K562 (cell line): ENCODE measurements at regions not wholly inside any gene's neighbourhood (a gene's known extent, or its start where the extent isn't known, plus 50 kb on each side); places are given as distances from the start of the nearest gene placed in this dataset.

Experiments used
- ATAC-seq: fragments of 200-7000 bp; cut with Tn5 transposase; 3 replicates; pipeline ENCODE4 v1.9.1; 2020; ENCODE audit warnings: moderate library complexity
- BruUV-seq: library from RNA; stranded (reverse); fragments of 400-500 nt; replicated peaks from 2 replicates; lab custom pipeline; 2021; lab: Mats Ljungman, UMichigan
- CTCF ChIA-PET: fragments of 300-600 bp; formaldehyde crosslinking; extraction: SDS; loops from one replicate; lab custom pipeline; 2021; ENCODE audit warnings: low intra/inter-chr PET ratio; lab: Yijun Ruan, JAX
- POLR2A ChIA-PET: fragments of 300-600, 350-650 bp; sonication (Branson Sonifier 250); formaldehyde crosslinking; extraction: SDS; loops from one replicate; lab custom pipeline; 2021; ENCODE audit warnings: antibody characterized with exemption, inconsistent platforms; lab: Yijun Ruan, JAX
- DNase-seq, 4 experiments: peaks; one replicate each; pipeline versions ENCODE4 v3.0.0 to v3.0.0-alpha.2; 2011 to 2018; ENCODE audit warnings: low spot score in 3 of 4, mixed read lengths in 3 of 4; ENCODE audit errors: extremely low read depth in 1 of 4
- FAIRE-seq: peaks from 2 replicates; lab custom pipeline; 2011; peaks lifted over from hg19 to GRCh38; lab: Jason Lieb, UNC
- H2AFZ ChIP-seq: 2 replicates; pipeline ENCODE4 v1.6.0; 2011; ENCODE audit warnings: low read depth, low read length, control low read depth, inconsistent platforms
- H3K27ac ChIP-seq: fragments of 200-600 bp; 3 replicates; pipeline ENCODE4 v1.8.0; 2011; ENCODE audit warnings: low read depth, mild to moderate bottlenecking, control low read depth, inconsistent platforms, low read length, moderate library complexity, mixed read lengths; ENCODE audit errors: extremely low read depth
- H3K27me3 ChIP-seq, 2 experiments: fragments of 300-600 bp in 1 of 2; 2 replicates in 1 of 2; 3 replicates in 1 of 2; pipeline versions ENCODE4 v1.6.0 to v1.8.0; 2011; ENCODE audit warnings: inconsistent platforms in 2 of 2, low read length in 2 of 2, mild to moderate bottlenecking in 1 of 2, mixed read lengths in 1 of 2, moderate library complexity in 1 of 2; ENCODE audit not compliant: control insufficient read depth in 2 of 2, insufficient read depth in 2 of 2
- H3K36me3 ChIP-seq: fragments of 300-600 bp; 3 replicates; pipeline ENCODE4 v1.8.0; 2011; ENCODE audit warnings: mild to moderate bottlenecking, low read length, inconsistent platforms; ENCODE audit not compliant: control insufficient read depth, insufficient read depth
- H3K4me1 ChIP-seq, 2 experiments: fragments of 200-600 bp in 1 of 2; replicated peaks in 1 of 2; 2 replicates in 1 of 2; 3 replicates in 1 of 2; pipeline versions ENCODE4 v1.5.1 to v1.8.0; 2011; ENCODE audit warnings: inconsistent platforms in 2 of 2, low read length in 2 of 2, mild to moderate bottlenecking in 1 of 2, mixed read lengths in 1 of 2, moderate library complexity in 1 of 2; ENCODE audit not compliant: control insufficient read depth in 2 of 2, insufficient read depth in 2 of 2
- H3K4me2 ChIP-seq: 2 replicates; pipeline ENCODE4 v1.6.1; 2011; ENCODE audit warnings: low read length, control low read depth, inconsistent platforms, mixed read lengths; ENCODE audit not compliant: insufficient read depth
- H3K4me3 ChIP-seq: fragments of 200-600 bp; sonication (generic), shearing (Covaris generic); 2 replicates; pipeline ENCODE4 v1.5.1; 2016; ENCODE audit warnings: control low read depth, inconsistent platforms
- H3K79me2 ChIP-seq: fragments of 200-600 bp; 3 replicates; pipeline ENCODE4 v1.8.0; 2011; ENCODE audit warnings: low read length, inconsistent platforms; ENCODE audit not compliant: control insufficient read depth, insufficient read depth
- H3K9ac ChIP-seq, 2 experiments: 2 replicates each; pipeline versions ENCODE4 v1.6.0 to v1.6.1; 2011; ENCODE audit warnings: low read depth in 2 of 2, low read length in 2 of 2, control low read depth in 1 of 2, inconsistent platforms in 1 of 2, mild to moderate bottlenecking in 1 of 2, mixed read lengths in 1 of 2; ENCODE audit not compliant: insufficient read depth in 1 of 2
- H3K9me1 ChIP-seq: one replicate; pipeline ENCODE4 v1.6.0; 2011; ENCODE audit warnings: inconsistent platforms, mild to moderate bottlenecking, low read length, moderate library complexity; ENCODE audit not compliant: control insufficient read depth, insufficient read depth
- H3K9me3 ChIP-seq: replicated peaks from 2 replicates; pipeline ENCODE4 v1.5.1; 2011; ENCODE audit warnings: low read depth, low read length, inconsistent platforms; ENCODE audit not compliant: control insufficient read depth, insufficient read depth
- H4K20me1 ChIP-seq: replicated peaks from 2 replicates; pipeline ENCODE4 v1.6.1; 2011; ENCODE audit warnings: low read length, inconsistent platforms, mixed read lengths; ENCODE audit not compliant: control insufficient read depth, insufficient read depth
- CAMTA2 ChIP-seq: fragments of 250-450 bp; sonication (Bioruptor Pico); conservative IDR thresholded peaks from 2 replicates; pipeline ENCODE4 v1.5.1; 2022
- CBX5 ChIP-seq: IDR thresholded peaks from 2 replicates; pipeline ENCODE4 v1.6.1; 2014; ENCODE audit warnings: low read depth, borderline replicate concordance
- LARP7 ChIP-seq: fragments of 450-650 bp; IDR thresholded peaks from 2 replicates; pipeline ENCODE4 v1.6.1; 2016
- MAFK ChIP-seq: IDR thresholded peaks from 2 replicates; pipeline ENCODE4 v1.6.1; 2011; ENCODE audit warnings: low read length, improper control_type of control experiment
- NR1H2 ChIP-seq: sonication (generic); formaldehyde crosslinking; IDR thresholded peaks from 2 replicates; pipeline ENCODE4 v1.4.0; 2020; ENCODE audit warnings: mild to moderate bottlenecking, missing genetic modification reagents
- PML ChIP-seq: IDR thresholded peaks from 2 replicates; pipeline ENCODE4 v1.6.1; 2012; ENCODE audit warnings: low read length, inconsistent platforms
- SIN3A ChIP-seq, 2 experiments: fragments of 150-350 bp in 1 of 2; IDR thresholded peaks; 2 replicates each; pipeline ENCODE4 v1.6.1; 2011 to 2016; ENCODE audit warnings: borderline replicate concordance in 2 of 2, low read depth in 2 of 2, low read length in 2 of 2, mild to moderate bottlenecking in 2 of 2, moderate library complexity in 2 of 2; ENCODE audit not compliant: control insufficient read depth in 1 of 2
- THRAP3 ChIP-seq: fragments of 450-650 bp; IDR thresholded peaks from 2 replicates; pipeline ENCODE4 v1.6.1; 2016; ENCODE audit warnings: mild to moderate bottlenecking, inconsistent platforms, borderline replicate concordance
- ZNF311 ChIP-seq: fragments of 250-450 bp; sonication (Bioruptor Pico); IDR thresholded peaks from 2 replicates; pipeline ENCODE4 v1.4.0; 2020; ENCODE audit warnings: mild to moderate bottlenecking, moderate library complexity
- WGBS: fragments of 100-300 bp; shearing (Covaris generic); methylation state at CpG from one replicate; pipeline ENCODE4 v1.1.6; 2016; ENCODE audit warnings: low coverage, mixed read lengths; ENCODE audit not compliant: insufficient coverage; ENCODE audit errors: missing lambda C conversion rate; 5-methylcytosine and 5-hydroxymethylcytosine counted together
- in situ Hi-C: fragments of 300-500 bp; cut with MboI; formaldehyde crosslinking; loops from 4 replicates; pipeline ENCODE4 v1.15.0; 2018; ENCODE audit warnings: inconsistent platforms, mixed read lengths
- intact Hi-C: fragments of 100-400 bp; cut with micrococcal nuclease; formaldehyde crosslinking; loops from 2 replicates; pipeline ENCODE4 v1.14.2; 2022
- TF ChIP-seq, protein P1 (sequence below): IDR thresholded peaks from 3 replicates; pipeline ENCODE4 v1.6.1; 2011; ENCODE audit warnings: borderline replicate concordance, mild to moderate bottlenecking, moderate library complexity; ENCODE audit not compliant: insufficient read length; ENCODE audit errors: extremely low read depth
- TF ChIP-seq, protein P2 (sequence below): sonication (generic); formaldehyde crosslinking; IDR thresholded peaks from 2 replicates; pipeline ENCODE4 v1.8.0; 2022; ENCODE audit warnings: missing genetic modification reagents, mild to moderate bottlenecking, moderate library complexity, borderline replicate concordance
- TF ChIP-seq, protein P3 (sequence below): sonication (generic); formaldehyde crosslinking; IDR thresholded peaks from 2 replicates; pipeline ENCODE4 v1.9.0; 2022; ENCODE audit warnings: mild to moderate bottlenecking, missing genetic modification reagents
- TF ChIP-seq, protein P4 (sequence below): fragments of 250-450 bp; sonication (Bioruptor Pico); IDR thresholded peaks from 2 replicates; pipeline ENCODE4 v1.4.0; 2020; ENCODE audit warnings: mild to moderate bottlenecking, moderate library complexity, borderline replicate concordance
- TF ChIP-seq, protein P5 (sequence below): sonication (generic); formaldehyde crosslinking; IDR thresholded peaks from 2 replicates; pipeline ENCODE4 v1.8.0; 2022; ENCODE audit warnings: mild to moderate bottlenecking, low read depth, missing genetic modification reagents

- FAIRE-seq (no peak), DNase-seq (no peak), ATAC-seq (no peak)
- intact Hi-C loops (no loop called here), in situ Hi-C loops (no loop called here)
- TF ChIP-seq, protein P1, sequence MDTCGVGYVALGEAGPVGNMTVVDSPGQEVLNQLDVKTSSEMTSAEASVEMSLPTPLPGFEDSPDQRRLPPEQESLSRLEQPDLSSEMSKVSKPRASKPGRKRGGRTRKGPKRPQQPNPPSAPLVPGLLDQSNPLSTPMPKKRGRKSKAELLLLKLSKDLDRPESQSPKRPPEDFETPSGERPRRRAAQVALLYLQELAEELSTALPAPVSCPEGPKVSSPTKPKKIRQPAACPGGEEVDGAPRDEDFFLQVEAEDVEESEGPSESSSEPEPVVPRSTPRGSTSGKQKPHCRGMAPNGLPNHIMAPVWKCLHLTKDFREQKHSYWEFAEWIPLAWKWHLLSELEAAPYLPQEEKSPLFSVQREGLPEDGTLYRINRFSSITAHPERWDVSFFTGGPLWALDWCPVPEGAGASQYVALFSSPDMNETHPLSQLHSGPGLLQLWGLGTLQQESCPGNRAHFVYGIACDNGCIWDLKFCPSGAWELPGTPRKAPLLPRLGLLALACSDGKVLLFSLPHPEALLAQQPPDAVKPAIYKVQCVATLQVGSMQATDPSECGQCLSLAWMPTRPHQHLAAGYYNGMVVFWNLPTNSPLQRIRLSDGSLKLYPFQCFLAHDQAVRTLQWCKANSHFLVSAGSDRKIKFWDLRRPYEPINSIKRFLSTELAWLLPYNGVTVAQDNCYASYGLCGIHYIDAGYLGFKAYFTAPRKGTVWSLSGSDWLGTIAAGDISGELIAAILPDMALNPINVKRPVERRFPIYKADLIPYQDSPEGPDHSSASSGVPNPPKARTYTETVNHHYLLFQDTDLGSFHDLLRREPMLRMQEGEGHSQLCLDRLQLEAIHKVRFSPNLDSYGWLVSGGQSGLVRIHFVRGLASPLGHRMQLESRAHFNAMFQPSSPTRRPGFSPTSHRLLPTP, result no peak
- TF ChIP-seq SIN3A (IDR thresholded peaks at IDR 0.05; ENCODE audit: borderline replicate concordance in 2 of 2, control insufficient read depth in 1 of 2, low read depth in 2 of 2, low read length in 2 of 2) (no peak), CAMTA2 (CRISPR knock-in tag) (no peak), PML (no peak), CBX5 (no peak), MAFK (no peak), THRAP3 (no peak), NR1H2 (no peak), LARP7 (no peak), ZNF311 (CRISPR knock-in tag) (no peak)
- TF ChIP-seq, protein P2, sequence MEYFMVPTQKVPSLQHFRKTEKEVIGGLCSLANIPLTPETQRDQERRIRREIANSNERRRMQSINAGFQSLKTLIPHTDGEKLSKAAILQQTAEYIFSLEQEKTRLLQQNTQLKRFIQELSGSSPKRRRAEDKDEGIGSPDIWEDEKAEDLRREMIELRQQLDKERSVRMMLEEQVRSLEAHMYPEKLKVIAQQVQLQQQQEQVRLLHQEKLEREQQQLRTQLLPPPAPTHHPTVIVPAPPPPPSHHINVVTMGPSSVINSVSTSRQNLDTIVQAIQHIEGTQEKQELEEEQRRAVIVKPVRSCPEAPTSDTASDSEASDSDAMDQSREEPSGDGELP (CRISPR knock-in tag), result no peak
- TF ChIP-seq, protein P3, sequence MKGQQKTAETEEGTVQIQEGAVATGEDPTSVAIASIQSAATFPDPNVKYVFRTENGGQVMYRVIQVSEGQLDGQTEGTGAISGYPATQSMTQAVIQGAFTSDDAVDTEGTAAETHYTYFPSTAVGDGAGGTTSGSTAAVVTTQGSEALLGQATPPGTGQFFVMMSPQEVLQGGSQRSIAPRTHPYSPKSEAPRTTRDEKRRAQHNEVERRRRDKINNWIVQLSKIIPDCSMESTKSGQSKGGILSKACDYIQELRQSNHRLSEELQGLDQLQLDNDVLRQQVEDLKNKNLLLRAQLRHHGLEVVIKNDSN (CRISPR knock-in tag), result no peak
- TF ChIP-seq, protein P4, sequence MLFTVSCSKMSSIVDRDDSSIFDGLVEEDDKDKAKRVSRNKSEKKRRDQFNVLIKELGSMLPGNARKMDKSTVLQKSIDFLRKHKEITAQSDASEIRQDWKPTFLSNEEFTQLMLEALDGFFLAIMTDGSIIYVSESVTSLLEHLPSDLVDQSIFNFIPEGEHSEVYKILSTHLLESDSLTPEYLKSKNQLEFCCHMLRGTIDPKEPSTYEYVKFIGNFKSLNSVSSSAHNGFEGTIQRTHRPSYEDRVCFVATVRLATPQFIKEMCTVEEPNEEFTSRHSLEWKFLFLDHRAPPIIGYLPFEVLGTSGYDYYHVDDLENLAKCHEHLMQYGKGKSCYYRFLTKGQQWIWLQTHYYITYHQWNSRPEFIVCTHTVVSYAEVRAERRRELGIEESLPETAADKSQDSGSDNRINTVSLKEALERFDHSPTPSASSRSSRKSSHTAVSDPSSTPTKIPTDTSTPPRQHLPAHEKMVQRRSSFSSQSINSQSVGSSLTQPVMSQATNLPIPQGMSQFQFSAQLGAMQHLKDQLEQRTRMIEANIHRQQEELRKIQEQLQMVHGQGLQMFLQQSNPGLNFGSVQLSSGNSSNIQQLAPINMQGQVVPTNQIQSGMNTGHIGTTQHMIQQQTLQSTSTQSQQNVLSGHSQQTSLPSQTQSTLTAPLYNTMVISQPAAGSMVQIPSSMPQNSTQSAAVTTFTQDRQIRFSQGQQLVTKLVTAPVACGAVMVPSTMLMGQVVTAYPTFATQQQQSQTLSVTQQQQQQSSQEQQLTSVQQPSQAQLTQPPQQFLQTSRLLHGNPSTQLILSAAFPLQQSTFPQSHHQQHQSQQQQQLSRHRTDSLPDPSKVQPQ (CRISPR knock-in tag), result no peak
- TF ChIP-seq, protein P5, sequence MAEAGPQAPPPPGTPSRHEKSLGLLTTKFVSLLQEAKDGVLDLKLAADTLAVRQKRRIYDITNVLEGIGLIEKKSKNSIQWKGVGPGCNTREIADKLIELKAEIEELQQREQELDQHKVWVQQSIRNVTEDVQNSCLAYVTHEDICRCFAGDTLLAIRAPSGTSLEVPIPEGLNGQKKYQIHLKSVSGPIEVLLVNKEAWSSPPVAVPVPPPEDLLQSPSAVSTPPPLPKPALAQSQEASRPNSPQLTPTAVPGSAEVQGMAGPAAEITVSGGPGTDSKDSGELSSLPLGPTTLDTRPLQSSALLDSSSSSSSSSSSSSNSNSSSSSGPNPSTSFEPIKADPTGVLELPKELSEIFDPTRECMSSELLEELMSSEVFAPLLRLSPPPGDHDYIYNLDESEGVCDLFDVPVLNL (CRISPR knock-in tag), result no peak
- 0% methylated on average over 1 of the region's 1 CpG for WGBS
- H3K27me3 ChIP-seq, result peaks cover 7 to 16% of the 10 kb centered on the region in 2 experiments; a peak in 3 of 5 replicates
- H3K9me1 ChIP-seq, result no peaks in the 10 kb centered on the region
- H3K9me3 ChIP-seq, result no peaks in the 10 kb centered on the region
- ChIA-PET CTCF (no interaction called here), POLR2A (no interaction called here)
- H3K27ac ChIP-seq, result no peak overlapping the region
- no peak overlapping the region for H3K4me3 ChIP-seq
- H3K4me2 ChIP-seq, result no peak overlapping the region
- H3K36me3 ChIP-seq, result no peaks in the 10 kb centered on the region
- no peaks in the 10 kb centered on the region for H3K4me1 ChIP-seq
- H4K20me1 ChIP-seq, result no peaks in the 10 kb centered on the region
- H3K9ac ChIP-seq, result no peak overlapping the region
- H3K79me2 ChIP-seq, result no peaks in the 10 kb centered on the region
- no peak overlapping the region for H2AFZ ChIP-seq
- no TSS peak for BruUV-seq
Measured at GRCh38 chr6:811191-811590, 118.3 kb upstream of the EXOC2 start.
